ENCODE measurements at regions not wholly inside any gene's neighbourhood (a gene's known extent, or its start where the extent isn't known, plus 50 kb on each side); places are given as distances from the start of the nearest gene placed in this dataset.

DNA sequence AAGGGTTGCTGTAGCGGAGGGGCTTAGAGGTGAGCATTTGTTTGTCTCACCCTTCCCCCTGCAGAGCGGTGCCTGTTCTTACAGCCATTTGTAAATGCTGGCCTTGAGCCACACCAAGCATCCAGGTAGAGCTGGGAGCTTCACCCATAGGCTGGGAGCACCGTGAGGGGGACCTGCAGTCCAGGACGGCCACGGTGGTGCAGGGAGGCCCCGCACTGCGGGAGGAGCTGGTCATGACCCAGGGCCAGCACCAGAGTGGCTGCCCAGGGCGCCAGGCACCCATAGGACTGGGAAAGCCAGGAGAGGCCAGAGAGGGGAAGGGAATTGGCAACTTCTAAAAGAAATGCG lies 197.3 kb upstream of the ADAMTS16 start:
- no peak for DNase-seq (ENCODE audit: low read depth)

DNA sequence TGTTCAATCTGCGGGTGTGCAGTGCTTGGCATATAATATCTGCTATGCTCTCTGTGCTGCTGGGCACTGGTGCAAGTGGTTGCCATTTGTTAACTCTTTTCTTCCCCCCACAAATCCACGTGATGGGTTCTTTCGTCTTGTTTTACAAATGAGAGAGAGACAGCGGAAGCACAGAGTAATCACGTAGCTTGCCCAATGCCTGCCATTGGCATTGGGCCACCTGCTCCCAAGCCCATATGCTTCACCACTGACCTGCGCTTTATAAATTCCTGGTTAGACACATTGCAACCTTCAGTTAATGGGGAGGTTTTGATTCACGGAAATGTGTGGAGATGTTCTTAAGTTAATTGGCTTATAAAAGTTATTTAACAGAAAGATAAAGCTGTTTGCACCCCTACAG lies 194.8 kb upstream of the ADAMTS16 start:
- no peak for DNase-seq (ENCODE audit: low read depth)

DNA sequence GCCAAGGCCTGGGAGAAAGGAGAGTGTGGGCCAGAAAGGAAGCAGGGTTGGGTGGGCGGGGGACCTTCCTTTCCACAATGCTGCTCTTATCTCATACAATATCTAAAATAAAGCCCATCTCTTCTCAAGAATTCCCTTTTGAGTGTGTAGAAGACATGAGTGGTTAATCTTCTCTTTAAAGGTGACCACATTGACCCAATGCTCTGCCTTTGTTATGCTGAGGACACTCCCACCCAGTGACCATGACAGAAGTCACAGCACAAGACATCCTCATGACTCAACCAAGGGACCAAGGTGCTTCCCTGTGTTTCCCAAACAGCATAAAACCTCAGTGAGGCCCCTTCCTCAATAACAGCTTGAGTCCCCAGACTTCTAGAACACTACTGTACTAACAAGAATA lies 193.0 kb upstream of the ADAMTS16 start:
- no peak for DNase-seq (ENCODE audit: low read depth)

DNA sequence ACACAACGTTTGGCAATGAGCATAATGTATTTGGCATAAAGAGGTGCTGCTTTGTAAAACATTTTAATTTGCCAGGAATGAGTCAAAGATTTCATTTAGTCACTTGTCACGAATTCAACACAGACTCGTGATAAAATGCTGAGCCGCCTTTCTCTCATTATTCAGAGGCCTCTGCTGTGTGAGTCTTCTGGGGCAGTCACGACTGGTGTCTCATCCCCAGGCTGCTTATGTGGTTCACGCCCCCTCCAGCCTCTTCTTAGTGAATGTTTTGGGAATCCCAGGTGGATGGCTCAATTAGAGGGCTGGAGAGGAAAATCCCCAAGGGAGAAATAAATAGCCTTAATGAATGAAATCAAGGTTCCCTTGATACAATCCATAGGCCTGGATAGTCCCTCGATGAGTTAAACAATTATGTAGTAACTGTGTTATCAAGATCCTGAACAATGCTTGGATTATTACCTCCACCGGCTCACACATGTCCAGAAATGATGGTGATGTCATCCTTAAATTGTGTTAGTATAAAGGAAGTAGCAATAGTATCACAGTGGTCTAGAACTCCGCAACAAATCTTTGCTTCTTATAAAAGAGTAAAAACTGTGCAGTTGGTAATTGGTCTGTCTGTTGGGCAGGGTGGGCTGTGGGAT lies 192.1 kb upstream of the ADAMTS16 start:
- no peak for DNase-seq (ENCODE audit: low read depth)

DNA sequence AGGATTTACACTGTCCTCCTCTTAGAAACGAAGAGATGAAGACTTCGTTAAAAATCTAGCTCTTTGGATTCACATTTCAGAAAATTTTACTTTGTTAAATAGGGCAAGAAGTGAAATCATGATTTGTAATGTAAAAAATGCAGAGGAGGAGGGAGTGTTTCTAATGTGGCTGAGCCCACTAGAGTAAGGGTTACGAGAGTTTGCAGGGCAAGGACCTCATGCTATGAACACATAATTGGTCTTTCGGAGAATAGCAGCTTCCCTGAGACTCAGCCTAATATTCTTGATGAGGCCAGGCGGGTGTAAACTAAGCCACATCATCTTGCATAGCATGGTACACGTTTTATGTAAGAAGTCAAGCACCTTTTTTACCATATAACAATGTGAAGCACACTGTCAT lies 191.0 kb upstream of the ADAMTS16 start:
- no peak for DNase-seq (ENCODE audit: low read depth)

DNA sequence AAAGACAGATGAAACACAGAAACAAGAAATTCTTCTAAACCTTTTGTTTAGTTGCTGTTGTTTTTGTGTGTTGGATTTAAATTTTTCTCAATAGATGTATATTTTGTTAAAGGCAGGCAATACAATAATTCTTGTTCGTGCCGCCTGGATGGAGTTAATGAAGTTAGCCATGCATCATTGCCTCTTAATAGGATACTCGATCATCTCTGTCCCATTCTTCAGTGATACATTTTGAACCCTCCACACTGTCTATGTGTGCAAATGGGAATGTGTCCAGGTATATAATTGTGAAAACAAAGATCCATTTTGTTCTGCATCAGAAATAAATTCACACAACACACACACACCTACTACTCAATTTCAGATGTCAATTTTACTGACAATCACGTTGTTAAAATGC lies 186.6 kb upstream of the ADAMTS16 start:
- DNase-seq (ENCODE audit: low read depth) = no peak

DNA sequence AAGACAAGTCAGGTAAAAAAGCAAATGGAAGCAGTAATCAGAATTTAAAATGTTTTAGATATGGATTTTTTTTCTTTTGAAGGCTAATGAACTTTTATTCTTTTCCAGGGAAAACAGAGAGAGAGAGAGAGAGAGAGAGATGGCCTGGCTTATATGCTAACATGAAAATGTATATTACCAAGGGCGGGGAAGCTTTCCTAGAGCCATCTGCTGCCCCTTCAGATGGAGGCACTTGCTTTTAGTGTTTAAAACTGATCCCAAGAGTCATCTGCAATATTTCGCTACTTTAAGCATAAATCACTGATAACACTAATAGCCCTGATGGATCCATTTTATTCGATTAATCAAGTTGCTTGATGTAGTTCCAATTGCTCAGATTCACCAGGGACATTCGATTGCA lies 186.1 kb upstream of the ADAMTS16 start:
- no peak for DNase-seq (ENCODE audit: low read depth)

DNA sequence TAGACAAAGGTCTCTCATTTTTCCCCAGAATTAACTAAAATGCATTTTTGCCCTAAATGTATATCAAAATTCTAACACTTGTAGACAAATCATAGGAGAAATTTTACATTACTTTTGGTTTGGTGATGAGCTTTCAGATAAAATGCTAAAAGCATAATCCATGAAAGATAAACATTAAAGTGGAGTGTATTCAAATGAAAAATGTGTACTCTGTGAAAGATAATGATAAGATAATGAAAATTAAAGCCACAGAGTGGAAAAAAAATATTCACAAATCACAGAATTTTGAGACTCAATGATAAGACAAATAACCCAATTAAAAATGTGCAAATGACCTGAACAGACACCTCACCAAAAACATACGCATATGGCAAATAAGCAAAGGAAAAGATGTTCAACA lies 176.9 kb upstream of the ADAMTS16 start:
- DNase-seq (ENCODE audit: low read depth) = no peak

DNA sequence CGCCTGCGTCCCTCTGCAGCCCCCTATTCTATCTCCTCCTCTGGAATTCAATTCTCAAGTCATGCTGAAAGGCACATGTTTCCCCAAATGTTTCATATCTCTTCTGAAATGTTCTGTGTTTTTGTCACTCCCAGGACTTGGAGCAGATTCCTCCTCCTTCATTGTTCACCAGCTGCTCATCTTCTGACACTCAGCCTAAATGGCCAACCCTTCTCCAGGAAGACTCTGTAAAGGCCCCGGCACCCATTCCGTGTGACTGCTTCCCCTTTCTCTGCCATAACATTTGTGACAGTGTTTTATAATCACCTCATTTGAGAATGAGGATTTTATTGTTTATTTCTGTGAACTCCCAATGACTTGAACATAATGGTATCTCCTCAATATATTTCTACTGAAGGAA lies 170.8 kb upstream of the ADAMTS16 start:
- no peak for DNase-seq (ENCODE audit: low read depth)

DNA sequence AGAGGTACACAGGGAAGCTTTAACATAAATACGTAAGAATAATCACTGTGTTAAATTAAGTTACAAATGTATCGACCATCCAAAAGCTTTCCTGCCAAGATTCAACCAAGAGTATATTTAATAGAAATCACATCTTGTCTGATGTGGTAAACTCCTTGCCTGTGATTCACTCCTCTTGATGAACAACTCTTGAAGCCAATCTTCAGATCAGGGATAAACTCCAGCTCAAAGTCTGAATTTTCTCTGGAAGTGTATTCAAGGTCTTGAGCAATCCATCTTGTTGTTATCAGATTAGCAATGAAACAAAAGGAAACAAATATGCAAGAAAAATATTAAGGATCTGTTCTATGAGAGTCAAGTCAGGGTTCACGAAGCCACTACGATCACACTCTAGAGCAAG lies 170.0 kb upstream of the ADAMTS16 start:
- no peak for DNase-seq (ENCODE audit: low read depth)

DNA sequence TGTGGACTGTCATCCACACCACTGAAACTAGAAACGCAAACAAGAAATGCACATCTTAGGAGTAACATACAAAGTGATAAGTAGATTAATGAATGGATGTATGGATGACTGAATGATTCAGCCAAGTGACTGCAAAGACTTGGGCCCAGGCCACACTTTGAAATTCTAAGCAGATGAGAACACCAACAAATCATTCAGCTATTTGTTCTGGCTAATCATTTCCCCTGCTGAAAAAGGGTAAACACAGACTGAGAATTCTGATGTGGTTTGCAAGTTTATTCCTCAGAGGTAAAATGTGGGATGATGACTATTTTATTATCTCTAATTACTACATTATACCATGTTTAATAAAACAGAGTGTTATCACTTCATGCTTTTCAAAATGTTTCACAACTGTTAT lies 163.2 kb upstream of the ADAMTS16 start:
- DNase-seq (ENCODE audit: low read depth) = no peak

DNA sequence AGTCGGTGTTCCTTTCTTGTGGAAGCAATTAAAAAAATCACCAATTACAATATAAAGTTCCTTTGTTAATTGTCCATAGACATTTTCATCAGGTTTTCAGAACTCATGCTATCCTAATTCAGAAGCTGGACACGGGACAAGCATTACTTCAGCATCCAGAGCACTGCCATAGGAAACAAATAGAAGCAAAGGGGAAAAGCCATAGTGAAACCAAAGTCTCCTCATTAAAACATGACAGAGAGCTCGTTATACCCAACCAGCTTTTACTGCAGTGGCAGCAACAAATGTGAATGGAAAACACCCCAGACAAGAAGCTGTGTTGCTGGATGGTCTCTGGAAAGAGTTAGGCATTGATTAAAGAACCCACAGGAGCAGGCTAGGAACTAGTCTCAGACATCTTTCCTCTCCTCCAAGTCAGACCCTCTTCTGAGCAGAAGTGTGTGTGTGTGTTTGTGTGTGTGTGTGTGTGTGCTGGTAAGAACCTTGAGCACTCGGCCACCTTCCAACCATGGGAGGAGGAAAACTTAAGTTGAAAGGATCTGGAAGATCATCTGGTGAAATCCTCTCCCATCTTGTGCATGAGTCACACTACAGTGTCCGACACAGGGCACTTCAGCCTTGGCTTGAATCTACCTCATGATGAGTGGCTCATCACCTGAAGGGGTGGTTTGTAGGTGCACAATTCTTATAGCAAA lies 162.6 kb upstream of the ADAMTS16 start:
- DNase-seq (ENCODE audit: low read depth) = no peak

DNA sequence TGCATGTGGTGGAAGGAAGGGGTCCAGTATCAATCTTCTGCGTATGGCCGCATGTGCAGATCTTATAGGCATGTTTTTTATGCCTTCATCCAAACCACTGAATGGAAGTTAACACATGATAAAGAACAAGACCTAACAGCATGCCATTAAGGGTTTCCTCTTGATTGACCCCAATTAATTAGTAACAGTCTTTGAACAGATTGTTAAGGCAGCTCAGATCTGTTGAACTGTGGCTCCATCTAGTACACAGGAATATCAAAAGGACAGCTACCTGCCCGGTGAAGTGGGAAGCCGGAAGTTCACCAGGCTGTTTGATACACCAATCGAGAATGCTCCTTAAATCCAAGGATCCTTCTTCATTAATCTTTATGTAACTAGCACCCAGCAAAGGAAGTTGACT lies 159.9 kb upstream of the ADAMTS16 start:
- no peak for DNase-seq (ENCODE audit: low read depth)

DNA sequence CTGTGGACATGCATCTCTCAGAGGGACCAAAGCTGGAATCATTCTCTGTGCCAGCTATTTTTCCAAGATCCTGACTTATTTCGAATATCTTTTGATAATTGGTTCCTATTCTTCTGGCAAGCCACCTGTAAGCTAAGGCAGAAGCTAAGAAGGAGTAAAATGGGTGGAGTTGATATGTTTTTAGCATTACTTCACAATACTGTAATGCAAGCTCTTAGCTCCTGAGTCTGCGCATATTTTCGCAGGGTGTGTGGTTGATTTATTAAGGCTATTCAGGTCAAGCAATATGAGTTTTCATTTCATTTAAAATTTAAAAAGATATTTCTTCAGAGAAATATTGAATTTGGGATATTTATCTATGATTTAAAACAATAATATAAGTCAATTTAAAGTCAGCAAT lies 158.5 kb upstream of the ADAMTS16 start:
- DNase-seq (ENCODE audit: low read depth) = no peak

DNA sequence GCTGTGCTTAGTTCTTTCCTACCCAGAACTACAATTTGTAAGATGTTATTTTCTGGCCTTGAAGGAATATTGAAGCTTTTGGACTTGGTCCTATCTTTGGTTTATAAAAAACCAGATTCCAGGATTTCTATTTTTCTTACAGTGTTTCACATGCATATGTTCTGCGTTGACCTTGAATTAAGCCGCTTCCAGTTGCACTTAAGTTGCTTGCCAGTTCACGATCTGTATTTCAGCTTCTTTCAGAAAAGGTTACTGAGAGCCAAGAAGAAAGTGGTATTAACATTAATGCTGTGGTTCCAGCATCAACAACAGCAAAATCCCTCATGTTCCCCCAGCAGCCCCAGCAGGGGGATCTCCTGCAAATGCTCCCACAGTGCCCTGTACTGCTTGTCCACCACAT lies 156.4 kb upstream of the ADAMTS16 start:
- DNase-seq (ENCODE audit: low read depth) = no peak

DNA sequence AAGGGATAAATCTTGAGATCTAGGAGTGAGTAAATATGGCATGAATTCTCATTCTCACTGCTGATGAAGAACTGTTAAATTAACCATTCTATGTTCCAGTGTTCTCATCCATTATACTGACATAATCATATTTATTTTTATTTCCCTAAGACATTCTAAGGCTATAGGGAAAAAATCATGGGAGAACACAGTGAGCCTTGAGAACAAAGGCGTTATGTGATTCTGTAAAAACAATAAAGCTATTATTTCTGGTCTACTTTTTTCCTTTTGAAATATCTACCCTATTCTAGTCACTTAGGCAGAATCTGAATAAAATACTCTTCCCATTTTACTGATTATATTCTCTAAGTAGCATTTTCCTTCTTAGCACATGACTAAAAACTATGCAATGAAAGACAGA lies 155.7 kb upstream of the ADAMTS16 start:
- DNase-seq (ENCODE audit: low read depth) = no peak

DNA sequence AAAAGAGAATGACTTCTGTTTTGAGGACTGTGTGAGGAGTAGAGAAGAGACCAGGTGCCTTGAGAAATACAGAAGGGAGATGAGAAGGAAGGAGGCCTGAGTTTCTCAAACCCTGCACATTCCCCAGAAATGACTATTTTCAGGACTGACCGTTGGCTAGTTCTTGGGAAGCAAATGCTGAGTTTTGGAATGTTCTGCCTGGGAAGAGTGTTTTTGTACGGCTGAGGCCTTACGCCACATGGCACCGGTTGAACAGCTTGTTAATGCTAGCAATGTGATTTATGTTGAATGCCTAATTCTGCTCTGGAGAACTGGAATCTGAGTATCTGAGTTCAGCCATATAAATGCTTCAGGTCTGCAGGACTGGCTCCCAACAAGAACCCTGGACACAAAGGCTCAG lies 152.7 kb upstream of the ADAMTS16 start:
- DNase-seq (ENCODE audit: low read depth) = no peak

DNA sequence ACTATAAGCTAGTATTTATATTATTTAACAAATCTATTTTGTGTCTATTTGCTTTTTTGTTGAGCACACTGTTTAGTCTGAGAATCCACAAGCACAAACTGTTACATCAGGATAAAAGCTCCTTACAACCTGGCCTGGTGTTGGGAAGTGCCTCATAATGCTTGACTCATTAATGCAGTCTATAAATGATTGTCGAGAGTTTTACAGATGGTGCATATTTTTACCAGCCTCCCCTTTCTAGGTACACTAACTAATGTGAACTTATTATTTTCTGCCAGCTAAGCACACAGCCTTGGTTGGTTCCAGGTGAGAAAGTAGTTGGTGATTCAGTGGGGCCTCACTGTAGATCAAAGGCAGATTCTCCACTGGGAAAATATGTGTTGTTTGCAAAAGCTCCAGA lies 151.0 kb upstream of the ADAMTS16 start:
- DNase-seq (ENCODE audit: low read depth) = no peak

DNA sequence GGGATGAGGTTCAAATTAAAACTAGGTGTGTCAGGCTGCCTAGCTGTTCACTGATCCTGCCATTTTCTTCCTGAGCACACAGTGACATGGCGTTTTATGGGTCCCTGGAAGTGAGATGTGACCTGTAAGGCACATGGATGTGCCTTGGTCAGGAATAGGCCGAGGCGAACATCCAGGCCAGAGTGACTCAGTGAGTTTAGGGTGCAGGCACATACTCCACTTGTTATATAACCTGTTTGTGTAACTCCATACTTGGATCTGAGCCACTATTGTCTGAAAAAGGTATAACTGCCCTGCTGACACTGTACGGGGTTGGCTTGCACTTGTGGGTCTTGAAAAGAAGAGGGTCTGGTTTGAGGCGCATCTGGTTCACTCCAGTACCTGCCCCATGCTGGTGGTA lies 150.1 kb upstream of the ADAMTS16 start:
- no peak for DNase-seq (ENCODE audit: low read depth)

DNA sequence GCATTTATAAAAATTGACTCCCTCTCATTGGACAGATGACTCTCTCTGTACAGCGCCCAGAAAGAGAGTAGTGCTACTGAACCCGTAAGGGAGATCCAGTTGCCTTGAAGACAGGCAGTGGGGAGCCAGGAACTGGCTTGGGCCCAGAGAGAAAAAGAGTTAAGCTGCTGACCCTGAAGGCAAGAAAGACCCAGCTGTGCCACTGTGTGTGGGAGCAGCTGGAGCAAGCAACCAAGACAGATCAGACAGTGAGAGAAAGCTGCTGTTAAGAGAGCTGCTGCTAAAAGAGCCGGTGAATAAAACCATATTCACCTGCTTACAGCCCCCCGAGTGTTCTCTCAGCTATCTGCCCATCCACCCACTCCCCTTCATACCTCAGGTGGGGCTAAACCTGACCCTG lies 149.7 kb upstream of the ADAMTS16 start:
- no peak for DNase-seq (ENCODE audit: low read depth)

DNA sequence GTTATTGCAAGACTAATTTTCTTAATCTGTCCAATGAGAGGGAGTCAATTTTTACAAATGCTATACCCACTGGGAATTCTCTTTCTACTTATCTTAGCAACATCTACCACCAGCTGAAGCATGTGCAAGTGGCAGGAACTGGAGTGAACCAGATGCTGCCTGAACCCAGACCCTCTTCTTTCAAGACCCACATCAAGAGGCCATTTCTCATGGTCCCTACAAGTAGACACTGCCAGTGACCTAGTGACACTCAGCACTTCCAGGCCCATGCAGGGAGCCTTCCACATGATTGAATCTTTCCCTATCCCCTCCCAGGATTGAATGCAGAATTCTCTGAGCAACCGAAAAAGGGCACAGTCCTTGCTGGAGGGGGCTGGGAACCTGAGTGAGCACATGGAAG lies 148.2 kb upstream of the ADAMTS16 start:
- DNase-seq (ENCODE audit: low read depth) = no peak

DNA sequence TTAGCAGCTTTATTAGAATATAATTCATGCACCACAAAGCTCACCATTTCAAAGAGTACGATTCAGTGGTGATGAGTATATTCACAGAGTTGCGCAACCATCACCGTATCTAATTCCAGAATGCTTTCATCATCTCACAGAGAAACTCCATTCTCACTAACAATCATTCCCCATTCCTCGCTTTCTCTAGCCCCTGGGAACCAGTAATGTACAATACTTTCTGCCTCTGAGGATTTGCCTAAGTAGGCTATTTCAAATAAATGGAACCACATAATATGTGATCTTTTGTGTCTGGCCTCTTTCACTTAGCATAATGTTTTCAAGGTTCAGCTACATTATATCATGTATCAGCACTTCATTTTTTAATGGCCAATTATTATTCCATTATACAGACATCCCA lies 145.1 kb upstream of the ADAMTS16 start:
- DNase-seq (ENCODE audit: low read depth) = no peak

DNA sequence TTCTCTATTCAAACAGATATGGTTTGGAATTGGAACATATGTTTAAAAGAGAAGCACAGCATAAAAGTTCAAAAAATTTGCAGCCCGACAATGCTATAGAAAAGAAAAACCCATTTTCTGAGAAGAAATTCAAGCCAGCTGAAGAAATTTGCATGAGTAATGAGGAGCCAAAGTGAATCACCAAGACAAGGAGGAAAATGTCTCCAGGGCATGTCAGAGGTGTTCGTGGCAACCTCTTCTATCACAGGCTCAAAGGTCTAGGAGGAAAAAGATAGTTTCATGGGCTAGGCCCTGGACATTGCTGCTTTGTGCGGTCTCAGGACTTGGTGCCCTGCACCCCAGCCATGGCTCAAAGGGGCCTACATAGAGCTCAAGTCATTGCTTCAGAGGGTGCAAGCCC lies 134.8 kb upstream of the ADAMTS16 start:
- DNase-seq (ENCODE audit: low read depth) = no peak

DNA sequence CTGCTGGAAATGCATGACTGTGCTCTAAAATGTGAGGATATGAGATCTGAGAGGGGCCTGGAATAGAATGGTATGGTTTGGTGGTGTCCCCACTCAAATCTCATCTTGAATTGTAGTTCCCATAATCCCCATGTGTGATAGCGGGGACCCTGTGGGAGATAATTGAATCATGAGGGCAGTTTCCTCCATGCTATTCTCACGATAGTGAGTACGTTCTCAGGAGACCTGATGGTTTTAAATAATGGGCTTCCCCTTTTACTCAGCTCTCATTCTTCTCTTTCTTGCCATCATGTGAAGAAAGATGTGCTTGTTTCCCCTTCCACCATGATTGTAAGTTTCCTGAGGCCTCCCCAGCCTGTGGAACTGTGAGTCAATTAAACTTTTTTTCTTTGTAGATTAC lies 133.6 kb upstream of the ADAMTS16 start:
- no peak for DNase-seq (ENCODE audit: low read depth)

Measured in HS-5 (cell line).